ENCODE measurements at regions not wholly inside any gene's neighbourhood (a gene's known extent, or its start where the extent isn't known, plus 50 kb on each side); places are given as distances from the start of the nearest gene placed in this dataset.
"Not testable (repeated sequence)": the region's sequence is repeated elsewhere in the genome, so short reads cannot be mapped to it uniquely, and the experiment has no call there.

DNA sequence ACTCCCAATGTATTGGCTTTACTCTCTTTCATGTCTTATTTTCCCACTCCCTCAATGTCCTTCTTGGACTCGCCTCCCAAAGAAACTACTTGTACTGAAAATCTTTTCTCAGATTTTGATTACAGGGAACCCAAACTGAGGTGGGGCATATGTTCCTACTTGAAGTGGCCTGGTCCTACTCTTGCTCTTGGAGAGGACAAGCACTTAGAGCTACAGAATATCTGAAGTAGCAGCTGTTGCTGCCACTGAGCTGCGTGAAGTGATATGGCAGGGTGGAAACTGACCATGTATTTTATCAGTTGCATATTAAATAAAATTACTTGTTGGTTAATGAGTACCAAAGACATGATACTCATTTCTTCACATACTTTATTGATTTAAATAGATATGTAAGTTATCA, 129.5 kb downstream of the TSEN15 start:
- in situ Hi-C loops (cut with MboI; ENCODE audit: low pct_ligation_motif_present in 1 of 4, low pct_unique_long_range_greater_than_20kb in 1 of 4, low sequenced_read_pairs in 3 of 4) (no loop called here), intact Hi-C loops (cut with DNase I; ENCODE audit: low total_unique reads) (no loop called here)
- TF ChIP-seq EP300 (IDR thresholded peaks at IDR 0.05; ENCODE audit: low read depth) = no peak
- no peak for TF ChIP-seq POLR2AphosphoS5 (IDR thresholded peaks at IDR 0.05)
- no peak for TF ChIP-seq POLR2A (IDR thresholded peaks at IDR 0.05)
- TF ChIP-seq, protein P1, sequence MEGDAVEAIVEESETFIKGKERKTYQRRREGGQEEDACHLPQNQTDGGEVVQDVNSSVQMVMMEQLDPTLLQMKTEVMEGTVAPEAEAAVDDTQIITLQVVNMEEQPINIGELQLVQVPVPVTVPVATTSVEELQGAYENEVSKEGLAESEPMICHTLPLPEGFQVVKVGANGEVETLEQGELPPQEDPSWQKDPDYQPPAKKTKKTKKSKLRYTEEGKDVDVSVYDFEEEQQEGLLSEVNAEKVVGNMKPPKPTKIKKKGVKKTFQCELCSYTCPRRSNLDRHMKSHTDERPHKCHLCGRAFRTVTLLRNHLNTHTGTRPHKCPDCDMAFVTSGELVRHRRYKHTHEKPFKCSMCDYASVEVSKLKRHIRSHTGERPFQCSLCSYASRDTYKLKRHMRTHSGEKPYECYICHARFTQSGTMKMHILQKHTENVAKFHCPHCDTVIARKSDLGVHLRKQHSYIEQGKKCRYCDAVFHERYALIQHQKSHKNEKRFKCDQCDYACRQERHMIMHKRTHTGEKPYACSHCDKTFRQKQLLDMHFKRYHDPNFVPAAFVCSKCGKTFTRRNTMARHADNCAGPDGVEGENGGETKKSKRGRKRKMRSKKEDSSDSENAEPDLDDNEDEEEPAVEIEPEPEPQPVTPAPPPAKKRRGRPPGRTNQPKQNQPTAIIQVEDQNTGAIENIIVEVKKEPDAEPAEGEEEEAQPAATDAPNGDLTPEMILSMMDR (IDR thresholded peaks at IDR 0.05) = no peak
- H3K4me3 ChIP-seq = no peak overlapping the region
- H3K4me1 ChIP-seq = no peaks in the 10 kb centered on the region
- 94 to 95% methylated on average over 2 of the region's 2 CpGs for WGBS, 2 donors (ENCODE audit: low coverage in 1 of 2)
- DNase-seq = no peak
- H3K36me3 ChIP-seq = no peaks in the 10 kb centered on the region
- H3K27ac ChIP-seq = no peak overlapping the region
- H3K27me3 ChIP-seq = no peaks in the 10 kb centered on the region
- H3K9me3 ChIP-seq = no peaks in the 10 kb centered on the region

DNA sequence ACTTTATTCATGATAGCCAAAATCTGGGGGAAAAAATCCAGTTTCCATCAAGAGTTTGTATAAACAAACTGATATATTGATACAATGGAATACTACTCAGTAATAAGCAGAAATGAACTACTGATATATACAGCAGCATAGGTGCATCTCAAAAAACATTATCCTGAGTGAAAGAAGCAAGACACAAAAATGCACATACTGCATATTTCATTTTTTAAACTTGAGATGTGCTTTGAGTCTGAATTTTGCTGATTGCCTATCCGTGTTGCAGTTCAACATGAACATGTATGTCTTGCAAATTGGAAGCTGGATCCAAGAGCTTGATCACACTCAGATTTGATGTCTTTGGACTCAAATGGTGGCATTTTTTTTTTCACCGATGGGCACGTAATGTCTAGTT, 132.4 kb downstream of the TSEN15 start:
- TF ChIP-seq EP300 (IDR thresholded peaks at IDR 0.05; ENCODE audit: low read depth) (no peak), POLR2A (IDR thresholded peaks at IDR 0.05) (no peak)
- TF ChIP-seq, protein P1 (IDR thresholded peaks at IDR 0.05) = no peak
- no peaks in the 10 kb centered on the region for H3K4me1 ChIP-seq
- H3K27me3 ChIP-seq = no peaks in the 10 kb centered on the region
- H3K36me3 ChIP-seq = no peaks in the 10 kb centered on the region
- no peak overlapping the region for H3K27ac ChIP-seq
- no peaks in the 10 kb centered on the region for H3K9me3 ChIP-seq
- H3K4me3 ChIP-seq = no peak overlapping the region
- 90 to 94% methylated on average over 3 of the region's 3 CpGs for WGBS, 2 donors (ENCODE audit: low coverage in 1 of 2)
- intact Hi-C loops (cut with DNase I; ENCODE audit: low total_unique reads) (no loop called here), in situ Hi-C loops (cut with MboI; ENCODE audit: low pct_ligation_motif_present in 1 of 4, low pct_unique_long_range_greater_than_20kb in 1 of 4, low sequenced_read_pairs in 3 of 4) (no loop called here)
- DNase-seq = no peak

DNA sequence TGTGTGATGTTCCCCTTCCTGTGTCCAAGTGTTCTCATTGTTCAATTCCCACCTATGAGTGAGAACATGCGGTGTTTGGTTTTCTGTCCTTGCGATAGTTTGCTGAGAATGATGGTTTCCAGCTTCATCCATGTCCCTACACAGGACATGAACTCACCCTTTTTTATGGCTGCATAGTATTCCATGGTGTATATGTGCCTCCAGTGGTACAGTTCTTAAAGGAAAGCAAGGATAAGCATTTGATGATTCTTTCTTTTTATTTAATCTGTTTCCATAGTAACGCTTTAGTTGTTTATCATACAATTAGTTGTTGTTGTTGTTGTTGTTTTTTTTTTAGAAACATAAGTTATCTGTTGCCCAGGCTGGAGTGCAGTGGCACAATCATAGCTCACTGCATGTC, 133.1 kb downstream of the TSEN15 start:
- H3K9me3 ChIP-seq; H3K4me1 ChIP-seq; in situ Hi-C loops (cut with MboI; ENCODE audit: low pct_ligation_motif_present in 1 of 4, low pct_unique_long_range_greater_than_20kb in 1 of 4, low sequenced_read_pairs in 3 of 4); H3K36me3 ChIP-seq; H3K27me3 ChIP-seq; H3K4me3 ChIP-seq; DNase-seq; intact Hi-C loops (cut with DNase I; ENCODE audit: low total_unique reads); H3K27ac ChIP-seq: not testable (repeated sequence)
- WGBS, 2 donors (ENCODE audit: low coverage in 1 of 2) = 89 to 100% methylated on average over 1 to 3 of the region's 3 CpGs

DNA sequence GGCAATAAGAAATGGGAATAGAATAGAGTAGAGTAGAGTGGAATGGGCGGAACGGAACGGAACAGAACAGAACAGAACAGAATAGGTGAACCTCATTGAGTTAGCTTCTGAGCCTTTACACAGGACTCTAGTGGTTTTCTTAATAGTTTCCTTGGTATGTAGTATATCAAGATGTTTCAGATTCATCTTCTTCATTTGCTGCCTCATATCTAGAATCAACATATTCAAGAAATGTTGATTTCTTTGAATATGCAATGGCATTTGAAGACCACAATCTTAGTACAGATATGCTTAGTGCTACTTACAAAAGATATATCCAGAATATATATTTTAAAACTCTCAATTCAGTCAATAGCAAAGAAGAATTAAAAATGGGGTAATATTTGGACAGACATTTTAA, 133.8 kb downstream of the TSEN15 start:
- Histone ChIP-seq H3K4me1 (no peaks in the 10 kb centered on the region), H3K27me3 (no peaks in the 10 kb centered on the region), H3K36me3 (no peaks in the 10 kb centered on the region), H3K9me3 (no peaks in the 10 kb centered on the region), H3K27ac (no peak overlapping the region), H3K4me3 (no peak overlapping the region)
- 78 to 99% methylated on average over 3 of the region's 3 CpGs for WGBS, 2 donors (ENCODE audit: low coverage in 1 of 2)
- no peak for TF ChIP-seq EP300 (IDR thresholded peaks at IDR 0.05; ENCODE audit: low read depth)
- TF ChIP-seq, protein P1 (IDR thresholded peaks at IDR 0.05) = no peak
- TF ChIP-seq POLR2A (IDR thresholded peaks at IDR 0.05) = no peak
- no peak for TF ChIP-seq POLR2AphosphoS5 (IDR thresholded peaks at IDR 0.05)
- intact Hi-C loops (cut with DNase I; ENCODE audit: low total_unique reads) (no loop called here), in situ Hi-C loops (cut with MboI; ENCODE audit: low pct_ligation_motif_present in 1 of 4, low pct_unique_long_range_greater_than_20kb in 1 of 4, low sequenced_read_pairs in 3 of 4) (no loop called here)
- DNase-seq = no peak

DNA sequence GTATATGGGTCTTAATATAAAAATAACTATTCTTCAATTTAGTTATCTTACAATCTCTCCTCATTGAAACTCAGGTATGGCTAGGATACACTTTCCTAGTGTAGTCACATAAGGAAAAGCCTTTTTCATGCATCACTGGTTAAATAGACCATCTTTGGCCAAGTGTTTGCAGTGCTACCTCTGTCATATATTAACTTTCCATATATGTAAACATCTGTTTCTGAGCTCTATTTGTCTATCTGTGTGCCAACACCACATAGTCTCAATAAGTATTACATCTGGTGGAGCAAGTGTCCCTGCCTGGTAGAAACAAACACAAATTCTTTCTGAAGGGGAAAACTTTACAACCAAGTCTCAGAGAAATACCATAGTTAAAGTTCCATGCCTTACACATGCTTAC, 134.6 kb downstream of the TSEN15 start:
- Histone ChIP-seq H3K27me3 (no peaks in the 10 kb centered on the region), H3K4me1 (peaks cover 0 to 5% (median 2%) of the 10 kb centered on the region in 4 donors), H3K36me3 (no peaks in the 10 kb centered on the region), H3K27ac (no peak overlapping the region), H3K4me3 (no peak overlapping the region), H3K9me3 (no peaks in the 10 kb centered on the region)
- no peak for DNase-seq
- intact Hi-C loops (cut with DNase I; ENCODE audit: low total_unique reads) (no loop called here), in situ Hi-C loops (cut with MboI; ENCODE audit: low pct_ligation_motif_present in 1 of 4, low pct_unique_long_range_greater_than_20kb in 1 of 4, low sequenced_read_pairs in 3 of 4) (no loop called here)
- TF ChIP-seq EP300 (IDR thresholded peaks at IDR 0.05; ENCODE audit: low read depth) = no peak
- no peak for TF ChIP-seq POLR2A (IDR thresholded peaks at IDR 0.05)
- TF ChIP-seq, protein P1 (IDR thresholded peaks at IDR 0.05) = no peak
- no peak for TF ChIP-seq POLR2AphosphoS5 (IDR thresholded peaks at IDR 0.05)
